ENCODE measurements at regions not wholly inside any gene's neighbourhood (a gene's known extent, or its start where the extent isn't known, plus 50 kb on each side); places are given as distances from the start of the nearest gene placed in this dataset.
"Not testable (repeated sequence)": the region's sequence is repeated elsewhere in the genome, so short reads cannot be mapped to it uniquely, and the experiment has no call there.

- DNase-seq = no peak
These were observed 404.4 kb downstream of the BMP2 start for GRCh38 chr20:7171911-7172310.

- no peak for DNase-seq
These were observed 407.1 kb downstream of the BMP2 start for GRCh38 chr20:7174554-7174953.

GRCh38 chr20:7175827-7176226 is 408.3 kb downstream of the BMP2 start:
- not testable (repeated sequence) for DNase-seq

- no peak for DNase-seq
These were observed 410.5 kb downstream of the BMP2 start for GRCh38 chr20:7178004-7178403.

GRCh38 chr20:7180256-7181045 is 413.0 kb downstream of the BMP2 start:
- no peak for DNase-seq

GRCh38 chr20:7189231-7189630 is 421.7 kb downstream of the BMP2 start:
- DNase-seq = no peak

- no peak for DNase-seq
These were observed 426.2 kb downstream of the BMP2 start for GRCh38 chr20:7193681-7194080.

GRCh38 chr20:7195704-7196103 is 428.2 kb downstream of the BMP2 start:
- peak; percentile 4 for DNase-seq

GRCh38 chr20:7196481-7196880 is 429.0 kb downstream of the BMP2 start:
- no peak for DNase-seq

GRCh38 chr20:7199861-7200260 is 432.4 kb downstream of the BMP2 start:
- DNase-seq = no peak

GRCh38 chr20:7207186-7207798 is 439.8 kb downstream of the BMP2 start:
- DNase-seq = no peak

- DNase-seq = no peak
These were observed 443.4 kb downstream of the BMP2 start for GRCh38 chr20:7210910-7211309.

- DNase-seq = no peak
These were observed 446.7 kb downstream of the BMP2 start for GRCh38 chr20:7214081-7214740.

GRCh38 chr20:7217606-7218005 is 450.1 kb downstream of the BMP2 start:
- DNase-seq = no peak

GRCh38 chr20:7220755-7221154 is 453.3 kb downstream of the BMP2 start:
- DNase-seq = no peak

- DNase-seq = no peak
These were observed 458.7 kb downstream of the BMP2 start for GRCh38 chr20:7226156-7226555.

GRCh38 chr20:7231303-7231702 is 463.8 kb downstream of the BMP2 start:
- DNase-seq = no peak

GRCh38 chr20:7232796-7233195 is 465.3 kb downstream of the BMP2 start:
- DNase-seq = no peak

GRCh38 chr20:7237251-7237650 is 469.8 kb downstream of the BMP2 start:
- no peak for DNase-seq

GRCh38 chr20:7240490-7240889 is 473.0 kb downstream of the BMP2 start:
- DNase-seq = no peak

- peak; percentile 79 for DNase-seq
These were observed 481.1 kb downstream of the BMP2 start for GRCh38 chr20:7248281-7249201.

- DNase-seq = no peak
These were observed 482.9 kb downstream of the BMP2 start for GRCh38 chr20:7250337-7250736.
